GM12864 (cell line): ENCODE measurements at regions not wholly inside any gene's neighbourhood (a gene's known extent, or its start where the extent isn't known, plus 50 kb on each side); places are given as distances from the start of the nearest gene placed in this dataset.

ENCODE experiments used
- DNase-seq: peaks from one replicate; pipeline ENCODE4 v3.0.0-alpha.2; 2011; ENCODE audit warnings: low read depth
- H3K4me3 ChIP-seq: 2 replicates; pipeline ENCODE4 v1.5.1; 2011; ENCODE audit warnings: mild to moderate bottlenecking, low read depth, low read length, control low read depth
- TF ChIP-seq, protein P1 (sequence below): IDR thresholded peaks from 2 replicates; pipeline ENCODE4 v1.5.1; 2011; ENCODE audit warnings: low read depth, mild to moderate bottlenecking, moderate library complexity, low read length, control low read depth, inconsistent platforms; ENCODE audit errors: missing control alignments

DNA sequence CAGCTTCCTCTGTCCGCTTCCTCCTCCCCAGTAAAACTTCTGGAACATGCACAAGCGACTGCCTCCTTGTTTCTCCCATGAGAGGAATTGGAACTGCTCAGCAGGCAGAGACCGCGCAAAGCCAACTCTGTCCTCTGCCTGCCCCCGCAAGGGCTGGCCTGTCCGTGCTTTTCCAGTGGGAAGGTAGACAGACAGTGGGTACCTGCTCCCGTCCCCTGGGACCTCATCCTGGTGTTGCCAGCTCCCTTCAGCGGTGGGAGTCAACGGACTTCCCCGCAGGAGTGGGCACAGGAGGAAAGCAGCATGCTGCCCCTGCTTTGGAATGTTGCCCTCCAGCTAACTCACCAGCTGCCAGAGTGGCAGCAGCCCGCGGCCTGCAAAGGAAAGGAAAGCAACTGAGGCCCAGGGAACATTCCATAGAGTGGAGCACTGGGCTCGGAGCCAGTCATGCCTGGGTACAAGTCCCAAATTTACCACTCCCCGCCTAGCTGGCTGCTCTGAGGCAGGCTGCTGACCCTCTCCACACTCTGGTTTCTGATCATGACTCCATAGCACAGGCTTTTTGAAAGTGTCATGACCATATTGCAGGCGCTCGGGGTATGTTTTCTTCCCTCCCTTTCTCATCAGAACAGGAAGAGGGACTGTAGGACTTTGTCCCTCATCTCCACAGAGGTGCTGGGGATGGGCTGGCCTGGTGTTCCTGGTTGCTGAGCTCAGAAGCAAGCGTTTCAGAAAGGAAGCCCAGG lies 89.2 kb upstream of the CLMN start:
- no peak for DNase-seq
- TF ChIP-seq, protein P1, sequence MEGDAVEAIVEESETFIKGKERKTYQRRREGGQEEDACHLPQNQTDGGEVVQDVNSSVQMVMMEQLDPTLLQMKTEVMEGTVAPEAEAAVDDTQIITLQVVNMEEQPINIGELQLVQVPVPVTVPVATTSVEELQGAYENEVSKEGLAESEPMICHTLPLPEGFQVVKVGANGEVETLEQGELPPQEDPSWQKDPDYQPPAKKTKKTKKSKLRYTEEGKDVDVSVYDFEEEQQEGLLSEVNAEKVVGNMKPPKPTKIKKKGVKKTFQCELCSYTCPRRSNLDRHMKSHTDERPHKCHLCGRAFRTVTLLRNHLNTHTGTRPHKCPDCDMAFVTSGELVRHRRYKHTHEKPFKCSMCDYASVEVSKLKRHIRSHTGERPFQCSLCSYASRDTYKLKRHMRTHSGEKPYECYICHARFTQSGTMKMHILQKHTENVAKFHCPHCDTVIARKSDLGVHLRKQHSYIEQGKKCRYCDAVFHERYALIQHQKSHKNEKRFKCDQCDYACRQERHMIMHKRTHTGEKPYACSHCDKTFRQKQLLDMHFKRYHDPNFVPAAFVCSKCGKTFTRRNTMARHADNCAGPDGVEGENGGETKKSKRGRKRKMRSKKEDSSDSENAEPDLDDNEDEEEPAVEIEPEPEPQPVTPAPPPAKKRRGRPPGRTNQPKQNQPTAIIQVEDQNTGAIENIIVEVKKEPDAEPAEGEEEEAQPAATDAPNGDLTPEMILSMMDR, result no peak
- no peak overlapping the region for H3K4me3 ChIP-seq

DNA sequence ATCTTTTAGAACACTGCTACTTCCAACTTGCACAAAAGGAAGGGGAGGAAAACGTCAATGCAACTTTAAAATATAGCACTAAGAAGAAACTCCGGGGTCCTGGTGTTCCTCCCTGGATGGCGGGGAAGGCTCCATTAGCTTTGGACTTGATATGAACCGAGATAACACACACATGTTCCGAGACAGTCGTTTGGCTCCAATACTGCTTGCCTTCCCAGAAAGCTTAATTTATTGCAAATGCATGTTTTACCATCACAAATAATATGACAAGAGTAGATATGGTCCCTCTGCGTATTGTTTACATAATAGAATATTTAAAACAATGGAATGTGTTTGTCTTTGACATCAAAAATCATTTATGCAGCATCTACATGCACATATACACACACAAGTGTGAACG lies 87.6 kb upstream of the CLMN start:
- no peak overlapping the region for H3K4me3 ChIP-seq
- TF ChIP-seq, protein P1, result no peak
- DNase-seq, result no peak

DNA sequence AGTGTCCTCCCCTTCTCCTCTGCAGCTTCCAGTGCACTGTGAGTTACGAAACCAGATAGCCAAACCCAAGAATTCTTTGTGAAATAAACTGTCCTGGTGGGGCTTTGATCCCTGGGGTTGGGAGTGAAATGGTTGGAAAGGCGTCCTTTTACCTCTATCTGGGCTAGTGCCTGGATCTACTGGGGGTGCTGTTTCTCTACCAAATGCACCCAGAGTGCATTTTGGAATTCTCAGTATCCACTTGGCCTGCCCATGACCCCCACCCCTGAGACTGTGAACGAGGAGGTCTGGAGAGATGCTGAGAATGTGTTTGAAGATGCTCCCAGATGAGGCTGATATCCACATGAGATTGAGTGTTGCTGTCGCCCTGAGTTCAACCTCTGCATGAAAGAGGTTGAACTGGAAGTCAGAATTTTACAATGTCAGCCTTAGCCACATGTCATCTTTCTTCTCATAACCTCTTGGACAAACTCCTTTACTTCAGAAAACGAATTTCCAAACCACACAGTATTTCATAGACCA lies 87.1 kb upstream of the CLMN start:
- no peak for DNase-seq
- TF ChIP-seq, protein P1, result no peak

DNA sequence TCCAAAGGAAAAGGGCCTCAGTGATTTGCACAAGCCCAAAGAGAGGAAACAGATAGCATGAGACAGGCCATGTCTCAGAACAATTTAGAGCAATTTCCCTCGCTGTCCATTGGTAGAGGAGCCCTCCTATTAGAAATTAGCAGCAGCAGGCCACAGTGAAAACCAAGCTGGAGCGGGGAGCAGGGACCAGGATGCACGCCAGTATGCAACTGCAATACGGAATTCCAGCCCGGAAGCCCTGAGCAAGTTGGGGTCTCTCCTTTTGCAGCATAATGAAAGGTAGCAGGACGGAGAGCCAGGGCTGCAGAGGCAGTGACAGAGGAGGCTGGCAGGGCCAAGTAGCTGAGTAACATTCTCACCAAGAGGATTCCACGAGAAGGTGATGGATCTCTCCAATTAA lies 84.9 kb upstream of the CLMN start:
- no peak for DNase-seq
- TF ChIP-seq, protein P1, result no peak
- H3K4me3 ChIP-seq, result no peak overlapping the region

More for the DNA sequence above, 87.1 kb upstream of the CLMN start:
- H3K4me3 ChIP-seq, result no peak overlapping the region

DNA sequence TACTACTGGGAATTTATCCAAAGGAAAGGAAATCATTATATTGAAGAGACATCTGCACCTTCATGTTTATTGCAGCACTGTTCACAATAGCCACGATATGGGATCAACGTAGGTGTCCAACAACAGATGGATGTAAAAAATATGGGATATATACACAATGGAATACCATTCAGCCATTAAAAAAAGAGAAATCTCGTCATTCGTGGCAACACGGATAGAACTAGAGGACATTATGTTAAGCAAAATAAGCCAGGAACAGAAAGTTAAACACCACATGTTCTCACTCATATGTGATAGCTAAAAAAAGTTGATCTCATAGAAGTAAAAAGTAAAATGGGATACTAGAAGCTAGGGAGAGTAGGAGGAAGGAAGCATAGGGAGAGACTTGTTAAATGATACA lies 82.9 kb upstream of the CLMN start:
- no peak overlapping the region for H3K4me3 ChIP-seq
- TF ChIP-seq, protein P1, result no peak
- DNase-seq, result no peak

DNA sequence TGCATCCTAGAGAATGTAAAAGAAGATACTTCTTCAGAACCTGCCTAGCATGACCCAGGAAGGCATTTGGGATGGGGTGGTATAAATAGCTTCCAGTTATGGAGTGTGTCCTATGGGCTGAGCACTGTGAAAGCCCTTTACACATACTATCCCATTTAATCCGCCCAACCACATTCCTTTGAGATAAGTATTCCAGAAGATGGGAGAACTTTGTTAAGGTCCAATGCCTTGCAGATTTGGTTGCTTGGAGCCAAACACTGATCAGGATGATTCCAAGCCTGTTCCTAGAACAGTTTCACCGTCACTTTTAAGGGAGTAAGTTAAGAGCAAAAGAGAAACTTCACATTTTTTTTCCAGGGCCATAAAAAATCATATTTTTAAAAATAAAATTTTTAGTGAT lies 82.5 kb upstream of the CLMN start:
- DNase-seq, result no peak
- TF ChIP-seq, protein P1, result no peak
- H3K4me3 ChIP-seq, result no peak overlapping the region
